NB4 (cell line): ENCODE measurements at regions not wholly inside any gene's neighbourhood (a gene's known extent, or its start where the extent isn't known, plus 50 kb on each side); places are given as distances from the start of the nearest gene placed in this dataset.

ENCODE experiments used
- CTCF ChIP-seq: IDR thresholded peaks from one replicate; pipeline ENCODE4 v1.5.1; 2012; ENCODE audit warnings: low read depth, low read length
- POLR2A ChIP-seq: IDR thresholded peaks from 2 replicates; pipeline ENCODE4 v1.6.1; 2011; ENCODE audit warnings: mild to moderate bottlenecking; ENCODE audit not compliant: insufficient read length; ENCODE audit errors: extremely low read depth

DNA sequence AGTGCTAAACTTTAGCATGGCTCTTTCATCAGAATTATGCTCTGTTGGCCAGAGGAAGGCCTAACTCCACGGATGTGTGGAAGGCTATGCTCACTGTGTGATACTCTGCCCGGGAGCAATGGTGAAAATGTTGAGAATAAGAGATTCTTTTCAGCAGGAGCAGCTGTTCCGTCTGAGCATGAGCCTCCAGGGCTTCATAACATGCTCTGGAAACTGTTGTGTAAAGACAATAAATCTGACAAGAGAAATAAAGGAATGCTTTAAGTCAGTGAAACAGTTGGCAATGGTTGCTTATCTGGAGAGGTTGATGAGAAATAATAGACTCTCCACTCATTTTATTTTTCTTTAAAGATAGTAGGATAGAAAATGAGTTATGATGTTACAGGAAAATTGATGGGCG lies 269.8 kb downstream of the DIPK2A start:
- TF ChIP-seq CTCF (no peak), POLR2A (no peak)
